HG03095 (cell line): ENCODE measurements at regions not wholly inside any gene's neighbourhood (a gene's known extent, or its start where the extent isn't known, plus 50 kb on each side); places are given as distances from the start of the nearest gene placed in this dataset.
"Not testable (repeated sequence)": the region's sequence is repeated elsewhere in the genome, so short reads cannot be mapped to it uniquely, and the experiment has no call there.

Experiments used
- ATAC-seq: cut with Tn5 transposase; IDR thresholded peaks from one replicate; pipeline ENCODE4 v1.9.1; 2021; ENCODE audit warnings: moderate library complexity; ENCODE audit not compliant: unreplicated experiment

GRCh38 chr1:238485057-238485911 lies 594.6 kb upstream of the ZP4 start:
- no peak for ATAC-seq

- no peak for ATAC-seq
These were observed 593.4 kb upstream of the ZP4 start for GRCh38 chr1:238484121-238484520.

- no peak for ATAC-seq
These were observed 586.1 kb upstream of the ZP4 start for GRCh38 chr1:238476841-238477240.

- no peak for ATAC-seq
These were observed 585.0 kb upstream of the ZP4 start for GRCh38 chr1:238475712-238476111.

- ATAC-seq = no peak
These were observed 583.5 kb upstream of the ZP4 start for GRCh38 chr1:238474263-238474662.

GRCh38 chr1:238469146-238469631 lies 578.5 kb upstream of the ZP4 start:
- no peak for ATAC-seq

GRCh38 chr1:238468068-238468467 lies 577.3 kb upstream of the ZP4 start:
- ATAC-seq = no peak

- no peak for ATAC-seq
These were observed 575.7 kb upstream of the ZP4 start for GRCh38 chr1:238466459-238466858.

GRCh38 chr1:238465449-238465848 lies 574.7 kb upstream of the ZP4 start:
- ATAC-seq = no peak

GRCh38 chr1:238458899-238459298 lies 568.2 kb upstream of the ZP4 start:
- no peak for ATAC-seq

- no peak for ATAC-seq
These were observed 566.9 kb upstream of the ZP4 start for GRCh38 chr1:238457610-238458009.

- no peak for ATAC-seq
These were observed 561.1 kb upstream of the ZP4 start for GRCh38 chr1:238451781-238452310.

GRCh38 chr1:238450976-238451375 lies 560.3 kb upstream of the ZP4 start:
- no peak for ATAC-seq

- ATAC-seq = no peak
These were observed 553.0 kb upstream of the ZP4 start for GRCh38 chr1:238443687-238444086.

- no peak for ATAC-seq
These were observed 548.8 kb upstream of the ZP4 start for GRCh38 chr1:238439511-238439910.

GRCh38 chr1:238438311-238439270 lies 547.9 kb upstream of the ZP4 start:
- ATAC-seq = no peak

GRCh38 chr1:238429703-238430102 lies 539.0 kb upstream of the ZP4 start:
- ATAC-seq = not testable (repeated sequence)

- no peak for ATAC-seq
These were observed 528.5 kb upstream of the ZP4 start for GRCh38 chr1:238419209-238419608.

- no peak for ATAC-seq
These were observed 519.2 kb upstream of the ZP4 start for GRCh38 chr1:238409932-238410331.

GRCh38 chr1:238409191-238409850 lies 518.6 kb upstream of the ZP4 start:
- ATAC-seq = no peak

GRCh38 chr1:238408737-238409136 lies 518.0 kb upstream of the ZP4 start:
- ATAC-seq = no peak
